T-helper 9 cell (primary cell): ENCODE measurements at regions not wholly inside any gene's neighbourhood (a gene's known extent, or its start where the extent isn't known, plus 50 kb on each side); places are given as distances from the start of the nearest gene placed in this dataset.

Experiments used
- DNase-seq: peaks from one replicate; pipeline ENCODE4 v3.0.0-alpha.2; 2020

GRCh38 chr1:2890221-2890850 is 88.8 kb upstream of the TTC34 start:
- no peak for DNase-seq

GRCh38 chr1:2891923-2892448 is 90.5 kb upstream of the TTC34 start:
- DNase-seq: no peak

- DNase-seq: no peak
Measured at GRCh38 chr1:2893473-2894120, 92.1 kb upstream of the TTC34 start.

- peak; percentile 8 for DNase-seq
Measured at GRCh38 chr1:2894381-2895041, 93.0 kb upstream of the TTC34 start.

- DNase-seq: no peak
Measured at GRCh38 chr1:2896824-2897223, 95.3 kb upstream of the TTC34 start.

GRCh38 chr1:2903226-2903625 is 101.7 kb upstream of the TTC34 start:
- DNase-seq: no peak

GRCh38 chr1:2904191-2904590 is 102.7 kb upstream of the TTC34 start:
- no peak for DNase-seq

- DNase-seq: no peak
Measured at GRCh38 chr1:2905356-2905755, 103.9 kb upstream of the TTC34 start.

GRCh38 chr1:2906085-2906484 is 104.6 kb upstream of the TTC34 start:
- DNase-seq: no peak

GRCh38 chr1:2906620-2907019 is 105.1 kb upstream of the TTC34 start:
- DNase-seq: no peak

- DNase-seq: no peak
Measured at GRCh38 chr1:2907051-2907450, 105.6 kb upstream of the TTC34 start.

- DNase-seq: no peak
Measured at GRCh38 chr1:2908081-2908480, 106.6 kb upstream of the TTC34 start.

- DNase-seq: no peak
Measured at GRCh38 chr1:2908561-2908960, 107.1 kb upstream of the TTC34 start.

GRCh38 chr1:2909797-2910196 is 108.3 kb upstream of the TTC34 start:
- no peak for DNase-seq

- DNase-seq: no peak
Measured at GRCh38 chr1:2910211-2910610, 108.7 kb upstream of the TTC34 start.

- no peak for DNase-seq
Measured at GRCh38 chr1:2911421-2912178, 109.7 kb upstream of the ACTRT2 start.

GRCh38 chr1:2912424-2913061 is 108.7 kb upstream of the ACTRT2 start:
- DNase-seq: no peak

- no peak for DNase-seq
Measured at GRCh38 chr1:2913091-2913490, 108.2 kb upstream of the ACTRT2 start.

- DNase-seq: no peak
Measured at GRCh38 chr1:2914702-2915101, 106.6 kb upstream of the ACTRT2 start.

GRCh38 chr1:2916153-2916552 is 105.1 kb upstream of the ACTRT2 start:
- no peak for DNase-seq

GRCh38 chr1:2916706-2917105 is 104.6 kb upstream of the ACTRT2 start:
- no peak for DNase-seq

GRCh38 chr1:2917284-2917683 is 104.0 kb upstream of the ACTRT2 start:
- DNase-seq: no peak

GRCh38 chr1:2918441-2918840 is 102.8 kb upstream of the ACTRT2 start:
- DNase-seq: no peak
